ENCODE measurements at regions not wholly inside any gene's neighbourhood (a gene's known extent, or its start where the extent isn't known, plus 50 kb on each side); places are given as distances from the start of the nearest gene placed in this dataset.

GRCh38 chr4:62816566-62816965 lies 1592.7 kb downstream of the TECRL start:
- intact Hi-C loops (cut with DNase I; ENCODE audit: low total_unique reads): no loop called here
- no peak overlapping the region for H3K27ac ChIP-seq
- no peaks in the 10 kb centered on the region for H3K4me1 ChIP-seq
- no peak for TF ChIP-seq CTCF (IDR thresholded peaks at IDR 0.05)
- no peaks in the 10 kb centered on the region for H3K27me3 ChIP-seq
- H3K36me3 ChIP-seq: no peaks in the 10 kb centered on the region
- no peak for DNase-seq
- no peak overlapping the region for H3K4me3 ChIP-seq
- no peaks in the 10 kb centered on the region for H3K9me3 ChIP-seq

- Histone ChIP-seq H3K36me3 (no peaks in the 10 kb centered on the region), H3K4me3 (no peak overlapping the region), H3K27ac (no peak overlapping the region)
Measured at GRCh38 chr4:62814510-62815047, 1594.7 kb downstream of the TECRL start.

GRCh38 chr4:62806816-62807215 lies 1602.4 kb downstream of the TECRL start:
- H3K4me1 ChIP-seq: no peaks in the 10 kb centered on the region
- no peak for TF ChIP-seq CTCF (IDR thresholded peaks at IDR 0.05)
- no peaks in the 10 kb centered on the region for H3K27me3 ChIP-seq
- intact Hi-C loops (cut with DNase I; ENCODE audit: low total_unique reads): no loop called here
- no peak overlapping the region for H3K4me3 ChIP-seq
- H3K27ac ChIP-seq: no peak overlapping the region
- no peaks in the 10 kb centered on the region for H3K9me3 ChIP-seq
- H3K36me3 ChIP-seq: no peaks in the 10 kb centered on the region
- DNase-seq: no peak

More at GRCh38 chr4:62814510-62815047, 1594.7 kb downstream of the TECRL start:
- no peak for DNase-seq
- H3K27me3 ChIP-seq: no peaks in the 10 kb centered on the region
- H3K9me3 ChIP-seq: no peaks in the 10 kb centered on the region
- intact Hi-C loops (cut with DNase I; ENCODE audit: low total_unique reads): no loop called here
- no peaks in the 10 kb centered on the region for H3K4me1 ChIP-seq
- no peak for TF ChIP-seq CTCF (IDR thresholded peaks at IDR 0.05)

GRCh38 chr4:62804075-62804474 lies 1603.9 kb downstream of the ADGRL3 start:
- Histone ChIP-seq H3K36me3 (no peaks in the 10 kb centered on the region), H3K4me3 (no peak overlapping the region), H3K9me3 (no peaks in the 10 kb centered on the region), H3K27me3 (no peaks in the 10 kb centered on the region), H3K27ac (no peak overlapping the region), H3K4me1 (no peaks in the 10 kb centered on the region)
- TF ChIP-seq CTCF (IDR thresholded peaks at IDR 0.05): no peak
- intact Hi-C loops (cut with DNase I; ENCODE audit: low total_unique reads): no loop called here
- no peak for DNase-seq

- Histone ChIP-seq H3K27ac (no peak overlapping the region), H3K4me1 (no peaks in the 10 kb centered on the region), H3K4me3 (no peak overlapping the region), H3K36me3 (no peaks in the 10 kb centered on the region), H3K27me3 (no peaks in the 10 kb centered on the region), H3K9me3 (no peaks in the 10 kb centered on the region)
- no peak for DNase-seq
- intact Hi-C loops (cut with DNase I; ENCODE audit: low total_unique reads): no loop called here
- TF ChIP-seq CTCF (IDR thresholded peaks at IDR 0.05): no peak
Measured at GRCh38 chr4:62797221-62797620, 1597.1 kb downstream of the ADGRL3 start.

- Histone ChIP-seq H3K4me3 (no peak overlapping the region), H3K36me3 (no peaks in the 10 kb centered on the region), H3K9me3 (no peaks in the 10 kb centered on the region), H3K27me3 (no peaks in the 10 kb centered on the region), H3K4me1 (no peaks in the 10 kb centered on the region), H3K27ac (no peak overlapping the region)
- no peak for DNase-seq
- intact Hi-C loops (cut with DNase I; ENCODE audit: low total_unique reads): no loop called here
- TF ChIP-seq CTCF (IDR thresholded peaks at IDR 0.05): no peak
Measured at GRCh38 chr4:62791386-62791785, 1591.3 kb downstream of the ADGRL3 start.

All from tibial artery (tissue), 4 donors.